GM10266 (cell line): ENCODE measurements at regions not wholly inside any gene's neighbourhood (a gene's known extent, or its start where the extent isn't known, plus 50 kb on each side); places are given as distances from the start of the nearest gene placed in this dataset.

Source experiments
- DNase-seq: peaks from one replicate; pipeline ENCODE4 v3.0.0; 2012; ENCODE audit errors: extremely low spot score
- TF ChIP-seq, protein P1 (sequence below): IDR thresholded peaks from 2 replicates; pipeline ENCODE4 v1.5.1; 2012; ENCODE audit warnings: mild to moderate bottlenecking, low read depth; ENCODE audit not compliant: control insufficient read depth, insufficient read depth; ENCODE audit errors: missing control alignments

DNA sequence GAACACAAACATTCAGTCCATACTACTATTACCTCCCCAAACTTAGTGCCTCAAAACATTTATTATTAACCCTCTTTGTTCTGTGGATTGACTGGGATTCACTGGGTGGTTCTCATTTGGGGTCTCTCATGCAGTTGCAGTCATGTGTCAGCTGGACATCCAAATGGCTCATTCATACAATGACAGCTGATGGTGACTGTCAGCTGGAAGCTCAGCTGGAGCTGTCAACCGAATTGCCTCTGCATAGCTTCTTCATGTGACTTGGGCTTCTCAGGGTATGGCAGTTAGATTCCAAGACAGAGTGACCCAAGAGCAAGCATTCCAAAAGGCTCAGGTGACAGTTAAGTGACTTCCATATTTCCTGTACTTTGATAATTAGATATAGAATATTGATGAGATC lies 85.2 kb downstream of the CCDC34 start:
- no peak for DNase-seq
- TF ChIP-seq, protein P1, sequence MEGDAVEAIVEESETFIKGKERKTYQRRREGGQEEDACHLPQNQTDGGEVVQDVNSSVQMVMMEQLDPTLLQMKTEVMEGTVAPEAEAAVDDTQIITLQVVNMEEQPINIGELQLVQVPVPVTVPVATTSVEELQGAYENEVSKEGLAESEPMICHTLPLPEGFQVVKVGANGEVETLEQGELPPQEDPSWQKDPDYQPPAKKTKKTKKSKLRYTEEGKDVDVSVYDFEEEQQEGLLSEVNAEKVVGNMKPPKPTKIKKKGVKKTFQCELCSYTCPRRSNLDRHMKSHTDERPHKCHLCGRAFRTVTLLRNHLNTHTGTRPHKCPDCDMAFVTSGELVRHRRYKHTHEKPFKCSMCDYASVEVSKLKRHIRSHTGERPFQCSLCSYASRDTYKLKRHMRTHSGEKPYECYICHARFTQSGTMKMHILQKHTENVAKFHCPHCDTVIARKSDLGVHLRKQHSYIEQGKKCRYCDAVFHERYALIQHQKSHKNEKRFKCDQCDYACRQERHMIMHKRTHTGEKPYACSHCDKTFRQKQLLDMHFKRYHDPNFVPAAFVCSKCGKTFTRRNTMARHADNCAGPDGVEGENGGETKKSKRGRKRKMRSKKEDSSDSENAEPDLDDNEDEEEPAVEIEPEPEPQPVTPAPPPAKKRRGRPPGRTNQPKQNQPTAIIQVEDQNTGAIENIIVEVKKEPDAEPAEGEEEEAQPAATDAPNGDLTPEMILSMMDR: no peak

DNA sequence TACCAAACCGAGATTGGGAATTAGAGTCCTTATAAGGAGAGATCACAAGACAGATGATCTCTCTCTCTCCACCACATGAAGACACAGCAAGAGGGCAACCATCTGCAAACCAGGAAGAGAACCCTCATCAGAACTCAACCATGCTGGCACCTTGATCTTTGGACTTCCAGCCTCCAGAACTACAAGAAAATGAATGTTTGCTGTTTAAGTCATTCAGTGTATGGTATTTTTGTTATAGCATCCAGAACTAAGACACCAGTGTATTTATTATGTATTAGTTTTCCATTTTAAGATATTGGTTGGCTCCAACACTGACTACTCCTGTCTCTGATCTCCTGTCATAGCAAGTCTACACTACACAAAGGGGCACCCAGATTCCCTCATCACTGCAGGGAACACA lies 86.9 kb downstream of the CCDC34 start:
- no peak for DNase-seq
- TF ChIP-seq, protein P1: no peak

DNA sequence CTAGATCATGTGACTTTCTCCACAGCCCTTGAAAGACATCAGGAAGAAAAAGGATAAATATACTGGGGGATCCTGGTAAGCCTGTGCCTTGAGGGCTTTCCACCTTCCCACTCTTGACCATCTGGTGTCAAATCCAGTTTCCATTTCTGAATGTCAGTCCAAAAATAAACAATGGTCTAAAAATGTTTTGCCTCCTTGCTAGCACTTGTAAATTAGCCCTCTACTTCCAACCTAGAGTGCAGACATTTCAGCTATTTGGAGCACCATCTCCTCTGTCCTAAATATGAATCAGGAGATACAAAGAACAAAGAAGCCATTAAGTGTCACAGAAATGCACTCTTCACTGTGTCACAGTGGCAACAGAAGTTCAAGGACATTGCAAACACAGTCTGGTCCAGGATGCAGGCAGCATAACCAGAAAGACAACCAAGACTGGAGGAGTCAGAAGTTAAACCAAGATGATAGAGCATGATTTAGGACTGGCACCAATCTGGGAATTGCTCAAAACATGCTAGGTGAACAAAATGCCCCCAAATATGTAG lies 88.1 kb downstream of the CCDC34 start:
- TF ChIP-seq, protein P1: no peak
- DNase-seq: no peak

DNA sequence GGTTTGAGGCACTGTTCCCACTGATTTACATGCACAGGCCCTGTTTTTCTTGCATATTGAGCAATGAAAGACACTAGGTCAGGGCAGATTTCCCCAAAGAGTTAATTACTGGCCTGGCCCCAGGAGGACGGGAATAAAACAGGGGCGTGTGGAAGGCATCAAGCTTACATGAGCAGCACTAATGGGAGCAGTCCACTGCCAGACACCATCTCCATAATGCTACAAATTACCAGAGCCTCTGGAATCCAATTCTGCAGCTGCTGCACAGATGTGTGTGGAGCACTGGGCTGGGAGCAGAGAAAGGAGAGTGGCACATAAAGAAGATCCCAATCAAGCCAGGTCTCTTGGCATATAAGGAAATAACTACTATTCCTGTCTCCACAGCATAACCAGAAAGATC lies 96.9 kb downstream of the CCDC34 start:
- DNase-seq: no peak
- TF ChIP-seq, protein P1: no peak

DNA sequence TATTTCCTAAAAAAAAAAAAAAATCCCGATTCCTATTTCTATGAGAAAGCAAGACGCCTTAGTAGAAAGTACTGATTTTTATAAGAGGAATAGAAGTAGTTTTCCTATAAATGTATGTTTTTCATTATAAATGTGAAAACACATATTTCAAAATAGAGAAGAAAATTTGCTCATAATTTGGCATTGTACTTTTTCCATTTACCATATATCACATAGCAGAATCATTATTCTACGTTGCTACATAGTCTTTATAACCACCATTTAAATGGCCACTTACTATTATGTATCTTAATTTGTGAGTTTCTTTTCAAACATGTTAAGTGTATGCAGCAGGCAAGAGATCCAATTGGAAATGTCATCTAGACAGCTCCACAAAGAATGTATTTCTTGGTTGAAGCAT lies 99.0 kb downstream of the CCDC34 start:
- DNase-seq: no peak
- TF ChIP-seq, protein P1: no peak

DNA sequence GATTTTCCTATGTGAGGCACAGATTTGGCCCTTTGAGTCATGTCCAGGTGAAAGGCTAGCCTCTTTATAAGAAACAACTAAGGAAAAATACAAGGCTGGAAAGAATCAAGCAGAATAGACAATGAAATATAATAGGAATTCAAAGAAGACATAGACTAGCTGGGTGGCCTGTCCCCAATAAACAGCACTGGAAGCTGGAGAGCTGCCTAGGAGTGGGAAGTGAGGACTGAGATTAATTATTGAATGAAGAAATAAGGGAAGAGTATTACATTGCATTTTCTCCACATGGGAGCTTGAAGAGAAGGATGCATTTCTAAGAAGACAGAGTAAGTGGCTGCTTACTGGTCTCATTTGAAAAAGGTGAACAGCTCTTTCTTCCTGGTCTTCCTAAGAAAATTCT lies 100.0 kb downstream of the CCDC34 start:
- no peak for DNase-seq
- TF ChIP-seq, protein P1: no peak

DNA sequence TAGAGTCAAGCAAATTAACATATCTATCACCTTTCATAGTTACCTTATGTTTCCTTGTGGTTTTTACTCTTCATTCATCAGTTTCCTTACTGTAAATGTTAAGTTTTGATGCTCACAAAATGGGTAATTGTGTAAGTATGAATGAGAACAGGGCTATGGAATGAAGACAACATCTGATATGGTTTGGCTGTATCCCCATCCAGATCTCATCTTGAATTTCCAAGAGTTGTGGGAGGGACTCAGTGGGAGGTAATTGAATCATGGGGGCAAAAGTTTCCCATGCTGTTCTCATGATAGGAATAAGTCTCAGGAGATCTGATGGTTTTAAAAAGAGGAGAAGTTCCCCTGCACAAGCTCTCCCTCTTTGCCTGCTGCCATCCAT lies 107.6 kb downstream of the CCDC34 start:
- DNase-seq: no peak
- TF ChIP-seq, protein P1: no peak
